Esophagus muscularis mucosa (tissue), 4 donors: ENCODE measurements at regions not wholly inside any gene's neighbourhood (a gene's known extent, or its start where the extent isn't known, plus 50 kb on each side); places are given as distances from the start of the nearest gene placed in this dataset.
"Not testable (repeated sequence)": the region's sequence is repeated elsewhere in the genome, so short reads cannot be mapped to it uniquely, and the experiment has no call there.

Source experiments
- EP300 ChIP-seq: sonication (generic); formaldehyde crosslinking; IDR thresholded peaks from one replicate; pipeline ENCODE4 v1.6.1; 2017; ENCODE audit warnings: antibody characterized with exemption
- POLR2A ChIP-seq: fragments of 450-650 bp; IDR thresholded peaks from one replicate; pipeline ENCODE4 v1.6.1; 2017; ENCODE audit warnings: antibody characterized with exemption, moderate library complexity, mild to moderate bottlenecking, low read depth
- POLR2AphosphoS5 ChIP-seq, 2 donors: sonication (generic); formaldehyde crosslinking; IDR thresholded peaks; one replicate each; pipeline ENCODE4 v1.6.1; 2017; ENCODE audit warnings: antibody characterized with exemption in 2 of 2
- TF ChIP-seq, protein P1 (sequence below), 3 experiments: fragments of 200-600 bp in 2 of 3; fragments of 450-650 bp in 1 of 3; sonication (generic) in 2 of 3; IDR thresholded peaks; one replicate each; pipeline ENCODE4 v1.5.1; 2017 to 2019; ENCODE audit warnings: antibody characterized with exemption in 3 of 3, mild to moderate bottlenecking in 2 of 3, moderate library complexity in 1 of 3

DNA sequence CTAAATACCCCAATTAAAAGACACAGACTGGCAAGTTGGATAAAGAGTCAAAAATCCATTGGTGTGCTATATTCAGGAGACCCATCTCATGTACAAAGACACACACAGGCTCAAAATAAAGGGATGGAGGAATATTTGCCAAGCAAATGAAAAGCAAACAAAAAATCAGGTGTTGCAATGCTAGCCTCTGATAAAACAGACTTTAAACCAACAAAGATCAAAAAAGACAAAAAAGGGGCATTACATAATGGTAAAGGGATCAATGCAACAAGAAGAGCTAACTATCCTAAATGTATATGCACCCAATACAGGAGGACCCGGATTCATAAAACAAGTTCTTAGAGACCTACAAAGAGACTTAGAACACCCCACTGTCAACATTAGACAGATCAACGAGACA, 177.4 kb downstream of the RAMP3 start:
- TF ChIP-seq, protein P1, sequence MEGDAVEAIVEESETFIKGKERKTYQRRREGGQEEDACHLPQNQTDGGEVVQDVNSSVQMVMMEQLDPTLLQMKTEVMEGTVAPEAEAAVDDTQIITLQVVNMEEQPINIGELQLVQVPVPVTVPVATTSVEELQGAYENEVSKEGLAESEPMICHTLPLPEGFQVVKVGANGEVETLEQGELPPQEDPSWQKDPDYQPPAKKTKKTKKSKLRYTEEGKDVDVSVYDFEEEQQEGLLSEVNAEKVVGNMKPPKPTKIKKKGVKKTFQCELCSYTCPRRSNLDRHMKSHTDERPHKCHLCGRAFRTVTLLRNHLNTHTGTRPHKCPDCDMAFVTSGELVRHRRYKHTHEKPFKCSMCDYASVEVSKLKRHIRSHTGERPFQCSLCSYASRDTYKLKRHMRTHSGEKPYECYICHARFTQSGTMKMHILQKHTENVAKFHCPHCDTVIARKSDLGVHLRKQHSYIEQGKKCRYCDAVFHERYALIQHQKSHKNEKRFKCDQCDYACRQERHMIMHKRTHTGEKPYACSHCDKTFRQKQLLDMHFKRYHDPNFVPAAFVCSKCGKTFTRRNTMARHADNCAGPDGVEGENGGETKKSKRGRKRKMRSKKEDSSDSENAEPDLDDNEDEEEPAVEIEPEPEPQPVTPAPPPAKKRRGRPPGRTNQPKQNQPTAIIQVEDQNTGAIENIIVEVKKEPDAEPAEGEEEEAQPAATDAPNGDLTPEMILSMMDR (IDR thresholded peaks at IDR 0.05), result not testable (repeated sequence)
- not testable (repeated sequence) for TF ChIP-seq POLR2AphosphoS5 (IDR thresholded peaks at IDR 0.05); EP300; POLR2A
